ENCODE measurements at regions not wholly inside any gene's neighbourhood (a gene's known extent, or its start where the extent isn't known, plus 50 kb on each side); places are given as distances from the start of the nearest gene placed in this dataset.
"Not testable (repeated sequence)": the region's sequence is repeated elsewhere in the genome, so short reads cannot be mapped to it uniquely, and the experiment has no call there.

DNA sequence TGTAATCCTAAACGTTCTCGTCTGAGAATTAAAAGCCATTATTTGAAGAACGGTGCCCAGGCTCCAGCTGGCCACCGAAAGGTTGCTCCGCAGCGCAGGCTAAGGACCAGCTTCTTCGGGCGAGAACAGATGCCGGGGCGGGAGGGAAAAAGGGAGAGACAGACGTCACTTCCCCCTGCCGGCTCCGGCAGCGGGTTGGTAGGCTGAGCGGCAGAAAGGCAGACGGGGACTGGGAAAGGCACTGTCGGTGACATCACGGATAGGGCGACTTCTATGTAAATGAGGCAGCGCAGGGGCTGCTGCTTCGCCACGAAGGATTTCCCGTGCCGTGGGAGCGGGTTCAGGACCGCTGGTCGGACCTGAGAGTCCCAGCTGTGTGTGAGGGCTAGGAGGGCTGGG is 147.5 kb upstream of the NOTCH2NLA start:
- peak; percentile 100 for DNase-seq
- not testable (repeated sequence) for H3K27me3 ChIP-seq (ENCODE audit: insufficient read depth, low read depth, severe bottlenecking); H3K9me3 ChIP-seq (ENCODE audit: severe bottlenecking); H3K36me3 ChIP-seq
- H3K4me3 ChIP-seq (ENCODE audit: low read depth, low read length) = peak overlapping the region; percentile 39
- peak overlapping the region; percentile 85 for H3K27ac ChIP-seq

GRCh38 chr1:146375108-146375507 is 146.3 kb upstream of the NOTCH2NLA start:
- H3K27me3 ChIP-seq (ENCODE audit: insufficient read depth, low read depth, severe bottlenecking); H3K36me3 ChIP-seq; H3K4me3 ChIP-seq (ENCODE audit: low read depth, low read length); H3K27ac ChIP-seq; H3K9me3 ChIP-seq (ENCODE audit: severe bottlenecking); DNase-seq: not testable (repeated sequence)

DNA sequence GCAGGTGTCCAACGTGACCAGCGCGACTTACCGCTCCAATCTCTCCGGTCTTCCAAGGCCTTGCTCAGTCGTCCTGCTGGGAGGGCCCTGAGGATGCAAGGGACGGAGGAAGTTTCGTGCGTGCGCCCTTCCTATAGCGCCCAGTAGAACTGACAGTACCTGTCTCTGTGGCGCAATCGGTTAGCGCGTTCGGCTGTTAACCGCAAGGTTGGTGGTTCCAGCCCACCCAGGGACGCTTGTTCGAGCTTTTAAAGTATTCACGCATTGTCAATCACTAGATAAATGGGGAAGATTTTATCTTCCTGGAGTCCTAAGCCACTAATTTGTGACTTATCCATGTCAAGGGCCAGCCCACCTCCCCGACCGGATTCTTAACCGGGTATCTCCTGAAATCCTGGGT is 141.1 kb upstream of the NOTCH2NLA start:
- H3K9me3 ChIP-seq (ENCODE audit: severe bottlenecking); H3K36me3 ChIP-seq; H3K27me3 ChIP-seq (ENCODE audit: insufficient read depth, low read depth, severe bottlenecking): not testable (repeated sequence)
- H3K27ac ChIP-seq = peak overlapping the region; percentile 60
- H3K4me3 ChIP-seq (ENCODE audit: low read depth, low read length) = peak overlapping the region; percentile 45
- DNase-seq = peak; percentile 89

- H3K9me3 ChIP-seq (ENCODE audit: severe bottlenecking); DNase-seq; H3K27ac ChIP-seq; H3K36me3 ChIP-seq; H3K4me3 ChIP-seq (ENCODE audit: low read depth, low read length); H3K27me3 ChIP-seq (ENCODE audit: insufficient read depth, low read depth, severe bottlenecking): not testable (repeated sequence)
Observed at GRCh38 chr1:146355373-146355772, 126.6 kb upstream of the NOTCH2NLA start.

DNA sequence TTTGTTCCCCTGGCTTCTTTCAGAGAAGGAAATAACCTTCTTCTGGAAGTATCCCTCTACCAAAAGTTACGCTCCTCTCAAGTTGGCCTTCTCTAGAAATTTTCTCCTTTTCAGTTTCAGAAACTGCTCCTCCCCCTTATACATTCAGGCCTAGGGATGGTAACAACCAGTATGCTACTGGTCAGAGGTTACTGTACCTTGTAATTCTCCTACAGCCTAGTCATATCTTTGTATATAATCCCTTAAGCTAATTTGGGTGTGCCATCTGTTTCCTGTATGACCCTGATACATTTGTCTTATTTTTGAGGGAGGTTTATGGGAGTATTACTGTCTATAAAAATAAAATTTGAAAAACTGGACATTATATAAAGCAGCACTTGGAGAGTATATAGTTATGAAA is 98.0 kb upstream of the NOTCH2NLA start:
- not testable (repeated sequence) for H3K4me3 ChIP-seq (ENCODE audit: low read depth, low read length); H3K27me3 ChIP-seq (ENCODE audit: insufficient read depth, low read depth, severe bottlenecking); H3K9me3 ChIP-seq (ENCODE audit: severe bottlenecking); H3K36me3 ChIP-seq; H3K27ac ChIP-seq; DNase-seq

- not testable (repeated sequence) for DNase-seq; H3K9me3 ChIP-seq (ENCODE audit: severe bottlenecking); H3K4me3 ChIP-seq (ENCODE audit: low read depth, low read length); H3K27me3 ChIP-seq (ENCODE audit: insufficient read depth, low read depth, severe bottlenecking); H3K27ac ChIP-seq; H3K36me3 ChIP-seq
Observed at GRCh38 chr1:146324463-146324862, 95.6 kb upstream of the NOTCH2NLA start.

DNA sequence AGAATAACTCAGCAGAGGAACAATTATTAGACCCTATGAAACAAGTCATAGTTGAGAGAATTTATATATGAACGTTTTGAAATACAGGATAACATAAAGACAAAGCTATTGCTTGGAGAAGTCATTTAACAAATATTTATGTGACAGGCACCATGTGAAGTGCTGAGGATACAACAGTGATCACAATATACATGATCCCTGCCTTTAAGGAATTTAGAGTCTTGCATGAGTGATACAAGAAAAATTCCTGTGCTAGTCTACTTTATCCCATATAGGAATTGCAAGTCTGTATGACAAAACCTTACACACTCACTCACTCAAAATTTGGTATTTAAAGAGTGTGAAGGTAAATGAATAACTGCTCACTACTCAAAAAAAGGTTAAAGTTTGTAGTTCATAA is 94.5 kb upstream of the NOTCH2NLA start:
- not testable (repeated sequence) for H3K9me3 ChIP-seq (ENCODE audit: severe bottlenecking); H3K27me3 ChIP-seq (ENCODE audit: insufficient read depth, low read depth, severe bottlenecking); H3K27ac ChIP-seq; DNase-seq; H3K36me3 ChIP-seq; H3K4me3 ChIP-seq (ENCODE audit: low read depth, low read length)

DNA sequence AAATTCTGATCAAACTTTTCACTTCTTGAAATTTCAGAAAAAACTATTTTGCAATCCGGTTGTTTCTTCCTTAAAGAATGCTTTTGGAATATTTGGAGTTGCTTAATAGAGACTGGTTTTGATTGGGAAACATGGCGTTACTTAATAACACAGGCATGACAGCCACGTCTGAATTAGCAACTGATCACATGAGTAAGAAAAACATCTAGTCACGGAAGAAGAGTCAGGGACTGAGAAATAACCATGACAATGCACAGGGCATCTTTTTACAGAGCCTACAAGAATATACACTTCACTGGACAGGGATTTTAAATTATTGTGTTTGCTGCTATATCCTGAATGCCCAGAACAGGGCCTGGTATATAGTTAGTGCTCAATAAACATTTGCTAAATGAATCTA is 94.1 kb upstream of the NOTCH2NLA start:
- H3K36me3 ChIP-seq; H3K4me3 ChIP-seq (ENCODE audit: low read depth, low read length); H3K27ac ChIP-seq; H3K9me3 ChIP-seq (ENCODE audit: severe bottlenecking); DNase-seq; H3K27me3 ChIP-seq (ENCODE audit: insufficient read depth, low read depth, severe bottlenecking): not testable (repeated sequence)

DNA sequence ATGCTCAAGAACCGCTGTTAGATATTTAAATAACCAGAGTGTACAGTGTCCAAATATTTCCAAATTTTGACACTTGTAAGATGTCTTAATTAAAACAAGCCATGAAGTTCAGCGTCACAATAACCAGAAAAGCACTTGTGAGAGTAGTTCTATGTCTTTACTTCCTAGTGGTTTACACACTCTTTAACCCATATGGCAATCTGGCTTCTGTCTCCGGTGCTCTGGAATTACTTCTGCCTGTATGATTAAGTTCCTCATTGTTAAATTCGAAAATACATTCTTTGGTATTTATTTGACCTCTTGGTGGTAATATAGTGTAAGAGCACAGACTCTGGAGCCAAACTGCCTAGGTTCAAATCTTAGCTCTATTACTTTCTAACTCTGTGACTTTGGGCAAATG is 89.9 kb upstream of the NOTCH2NLA start:
- not testable (repeated sequence) for H3K27ac ChIP-seq; H3K4me3 ChIP-seq (ENCODE audit: low read depth, low read length); DNase-seq; H3K36me3 ChIP-seq; H3K27me3 ChIP-seq (ENCODE audit: insufficient read depth, low read depth, severe bottlenecking); H3K9me3 ChIP-seq (ENCODE audit: severe bottlenecking)

GRCh38 chr1:146317785-146318184 is 89.0 kb upstream of the NOTCH2NLA start:
- H3K36me3 ChIP-seq; H3K4me3 ChIP-seq (ENCODE audit: low read depth, low read length); DNase-seq; H3K27ac ChIP-seq; H3K27me3 ChIP-seq (ENCODE audit: insufficient read depth, low read depth, severe bottlenecking); H3K9me3 ChIP-seq (ENCODE audit: severe bottlenecking): not testable (repeated sequence)

- not testable (repeated sequence) for H3K27ac ChIP-seq; H3K9me3 ChIP-seq (ENCODE audit: severe bottlenecking); H3K4me3 ChIP-seq (ENCODE audit: low read depth, low read length); DNase-seq; H3K27me3 ChIP-seq (ENCODE audit: insufficient read depth, low read depth, severe bottlenecking); H3K36me3 ChIP-seq
Observed at GRCh38 chr1:146314449-146315246, 85.8 kb upstream of the NOTCH2NLA start.

DNA sequence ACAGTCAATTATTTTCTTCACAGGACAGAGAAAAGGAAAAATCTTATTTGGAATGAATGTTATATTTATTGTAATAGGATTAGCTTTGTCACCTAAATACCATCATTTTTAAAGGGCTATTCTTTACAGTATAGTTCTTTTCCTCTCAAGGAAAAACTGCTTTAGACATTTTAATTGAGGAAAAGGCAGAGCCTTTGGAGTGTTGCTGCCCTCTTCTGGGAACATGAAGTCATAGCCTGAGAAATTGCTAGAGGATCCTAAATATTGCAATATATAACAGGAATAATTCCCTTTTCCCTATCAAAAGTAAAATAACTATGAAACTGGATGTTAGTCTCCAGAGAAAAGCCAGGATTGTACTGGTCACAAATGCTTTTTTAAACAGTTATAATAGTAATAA is 81.8 kb upstream of the NOTCH2NLA start:
- not testable (repeated sequence) for H3K4me3 ChIP-seq (ENCODE audit: low read depth, low read length); H3K36me3 ChIP-seq; DNase-seq; H3K27ac ChIP-seq; H3K9me3 ChIP-seq (ENCODE audit: severe bottlenecking); H3K27me3 ChIP-seq (ENCODE audit: insufficient read depth, low read depth, severe bottlenecking)

- not testable (repeated sequence) for H3K9me3 ChIP-seq (ENCODE audit: severe bottlenecking); DNase-seq; H3K27me3 ChIP-seq (ENCODE audit: insufficient read depth, low read depth, severe bottlenecking); H3K36me3 ChIP-seq; H3K4me3 ChIP-seq (ENCODE audit: low read depth, low read length); H3K27ac ChIP-seq
Observed at GRCh38 chr1:146309427-146309826, 80.6 kb upstream of the NOTCH2NLA start.

- not testable (repeated sequence) for H3K36me3 ChIP-seq; H3K27ac ChIP-seq; DNase-seq; H3K9me3 ChIP-seq (ENCODE audit: severe bottlenecking); H3K4me3 ChIP-seq (ENCODE audit: low read depth, low read length); H3K27me3 ChIP-seq (ENCODE audit: insufficient read depth, low read depth, severe bottlenecking)
Observed at GRCh38 chr1:146308892-146309291, 80.1 kb upstream of the NOTCH2NLA start.

DNA sequence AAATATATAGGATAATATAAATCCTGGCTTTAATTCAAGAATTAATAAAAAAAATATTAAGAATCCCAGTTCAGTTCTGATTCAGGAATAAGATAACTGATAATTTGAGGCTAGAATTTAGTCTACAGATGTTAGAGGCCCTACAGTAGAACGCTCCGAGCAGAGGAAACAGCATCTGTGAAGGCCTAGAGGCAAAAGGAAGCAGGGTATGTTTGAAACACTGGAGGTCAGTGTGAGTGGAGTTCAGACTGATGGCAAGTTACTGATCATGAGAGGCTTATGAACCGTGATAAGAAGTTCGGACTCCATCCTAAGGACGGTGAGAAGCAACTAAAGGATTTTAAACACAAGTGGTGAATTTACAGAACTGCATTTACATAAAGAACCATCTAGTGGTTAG is 79.3 kb upstream of the NOTCH2NLA start:
- not testable (repeated sequence) for H3K27ac ChIP-seq; DNase-seq; H3K9me3 ChIP-seq (ENCODE audit: severe bottlenecking); H3K4me3 ChIP-seq (ENCODE audit: low read depth, low read length); H3K27me3 ChIP-seq (ENCODE audit: insufficient read depth, low read depth, severe bottlenecking); H3K36me3 ChIP-seq
